Activated naive CD4-positive, alpha-beta T cell treated with anti-CD3 and anti-CD28 coated beads, Interleukin-2, amount 50 U/mL, for 16 hours (primary cell): ENCODE measurements at regions not wholly inside any gene's neighbourhood (a gene's known extent, or its start where the extent isn't known, plus 50 kb on each side); places are given as distances from the start of the nearest gene placed in this dataset.

Experiments used
- DNase-seq: peaks from one replicate; pipeline ENCODE4 v3.0.0-alpha.2; 2020

- no peak for DNase-seq
Observed at GRCh38 chr15:55017635-55018034, 179.1 kb downstream of the RSL24D1 start.

- DNase-seq, result no peak
Observed at GRCh38 chr15:55016225-55016624, 180.5 kb downstream of the RSL24D1 start.

DNA sequence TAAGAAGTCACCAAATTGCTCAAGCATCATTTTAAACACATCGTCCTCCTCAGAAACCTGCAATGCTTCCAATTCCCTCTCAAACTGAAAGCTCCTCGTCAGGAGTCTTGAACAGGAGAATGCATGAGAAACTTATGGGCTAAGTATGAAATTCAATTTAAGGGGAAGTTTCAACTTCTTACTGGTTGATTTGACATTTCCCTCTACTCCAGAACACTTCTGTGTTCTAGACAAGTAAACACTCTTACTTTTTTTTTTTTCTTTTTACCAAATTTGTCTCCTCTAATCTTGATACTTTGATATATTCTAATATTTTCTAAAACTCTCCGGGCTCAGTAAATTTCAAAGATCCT is 181.7 kb downstream of the RSL24D1 start:
- no peak for DNase-seq

DNA sequence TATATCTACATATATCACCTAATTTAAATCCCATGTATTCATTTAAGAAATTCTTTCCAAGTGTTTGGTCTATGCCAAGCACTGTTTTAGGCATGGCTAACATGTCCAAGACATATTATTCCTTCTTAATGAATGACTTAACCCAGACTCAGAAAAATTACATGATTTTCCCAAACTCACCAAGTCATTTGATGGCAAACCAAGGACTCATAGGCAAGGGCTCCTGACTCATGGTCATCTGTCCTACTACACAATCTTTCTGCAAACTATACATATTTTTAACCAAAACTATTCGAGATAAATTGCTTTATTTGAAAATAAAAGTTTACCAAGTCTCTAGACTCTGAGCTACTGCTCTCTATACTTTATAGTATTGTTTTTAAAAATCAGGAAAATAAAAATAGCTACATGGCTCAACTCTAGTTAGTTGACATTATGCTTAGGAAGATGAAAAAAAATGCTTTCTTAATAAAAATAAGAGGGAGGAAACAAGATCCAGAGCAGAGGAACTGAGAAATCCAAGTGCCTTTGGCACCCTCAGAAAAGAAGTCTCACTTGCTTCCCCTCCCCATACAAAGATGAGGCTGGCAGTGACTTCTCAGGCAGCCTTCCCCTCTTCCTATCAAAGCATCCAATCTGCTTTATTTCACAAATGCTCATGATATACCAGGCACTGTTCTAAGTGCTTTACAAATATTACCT is 182.2 kb downstream of the RSL24D1 start:
- no peak for DNase-seq

- no peak for DNase-seq
Observed at GRCh38 chr15:55008421-55008820, 188.3 kb downstream of the RSL24D1 start.

DNA sequence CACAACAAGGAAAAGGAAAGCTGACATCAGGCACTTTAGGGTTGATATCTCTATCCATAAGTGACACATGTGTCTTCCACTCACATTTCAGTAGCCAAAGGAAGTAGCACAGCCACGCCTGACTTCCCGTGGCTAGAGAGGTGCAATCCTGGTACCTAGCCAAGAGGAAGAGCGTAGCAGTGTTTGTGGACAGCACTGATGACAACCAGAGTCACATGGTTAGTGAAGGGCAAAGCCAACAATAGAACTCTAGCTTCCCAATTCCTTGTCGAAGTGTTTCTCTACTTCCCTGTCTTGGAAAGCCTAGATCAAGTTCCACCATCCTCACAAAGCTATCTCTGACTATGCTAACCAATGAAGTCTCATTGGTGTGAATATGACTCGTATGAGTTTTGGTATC is 189.2 kb downstream of the RSL24D1 start:
- no peak for DNase-seq

GRCh38 chr15:55005679-55006078 is 191.1 kb downstream of the RSL24D1 start:
- no peak for DNase-seq

DNA sequence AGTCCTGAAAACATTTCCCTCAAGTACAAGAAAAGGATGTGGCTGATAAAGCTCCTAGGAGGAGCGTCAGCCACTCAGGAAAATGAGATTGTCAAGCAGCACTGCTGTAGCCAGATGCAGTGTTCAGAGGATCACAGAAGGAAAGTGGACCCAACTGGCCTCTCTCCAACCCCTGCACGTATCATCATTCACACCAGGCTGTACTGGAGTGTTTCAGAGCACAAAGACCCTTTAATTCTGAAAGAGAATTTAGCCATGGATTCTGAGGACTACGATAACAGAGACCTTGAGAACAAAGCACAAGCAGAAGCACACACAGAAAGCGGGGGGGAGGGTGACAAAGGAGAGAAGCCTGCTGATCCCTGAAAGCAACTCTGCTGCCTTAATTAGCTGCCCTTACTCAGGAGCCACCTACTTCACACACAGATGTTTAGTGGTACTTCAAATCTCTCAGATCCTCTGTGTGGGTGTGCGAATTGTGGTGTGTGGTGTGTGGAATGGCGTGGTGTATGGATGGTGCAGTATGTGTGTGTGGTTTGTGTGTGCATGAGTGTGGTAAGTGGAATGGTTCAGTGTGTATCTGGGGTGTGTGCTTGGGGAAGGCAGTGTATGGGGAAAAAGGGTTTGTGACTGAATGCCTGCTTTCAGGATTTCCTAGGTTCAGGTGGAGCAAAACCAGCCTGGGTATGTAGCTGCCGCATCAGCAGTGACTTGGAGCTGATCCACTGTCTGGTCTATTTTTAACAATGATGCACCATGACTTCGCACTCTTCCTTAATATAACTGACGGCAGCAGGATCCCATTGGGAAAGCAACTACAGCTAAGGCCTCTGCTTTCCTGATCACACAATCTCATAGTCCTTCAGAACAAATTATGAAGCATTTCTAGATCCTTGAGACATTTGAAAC is 192.5 kb downstream of the RSL24D1 start:
- DNase-seq, result no peak

DNA sequence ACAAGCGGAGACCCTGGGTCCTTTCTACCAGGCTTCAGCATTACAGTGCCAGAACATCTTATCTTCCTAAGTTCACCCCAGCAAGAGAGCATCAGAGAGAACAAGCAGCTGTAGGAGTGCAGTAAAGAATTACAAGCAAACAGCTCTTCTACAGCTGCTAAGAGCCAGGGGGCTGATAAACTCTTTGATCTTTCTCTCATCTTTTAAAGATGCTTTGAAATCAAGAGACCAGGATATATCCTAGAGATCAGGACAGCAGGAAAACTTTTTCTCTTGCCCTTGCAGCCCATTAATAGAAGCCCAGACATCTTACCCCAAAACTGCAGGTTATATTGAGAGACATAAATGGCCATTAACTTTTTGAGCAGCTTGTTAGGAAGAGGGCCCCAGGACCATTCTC is 198.1 kb downstream of the RSL24D1 start:
- DNase-seq, result no peak

GRCh38 chr15:54990793-54991192 is 205.9 kb downstream of the RSL24D1 start:
- no peak for DNase-seq

DNA sequence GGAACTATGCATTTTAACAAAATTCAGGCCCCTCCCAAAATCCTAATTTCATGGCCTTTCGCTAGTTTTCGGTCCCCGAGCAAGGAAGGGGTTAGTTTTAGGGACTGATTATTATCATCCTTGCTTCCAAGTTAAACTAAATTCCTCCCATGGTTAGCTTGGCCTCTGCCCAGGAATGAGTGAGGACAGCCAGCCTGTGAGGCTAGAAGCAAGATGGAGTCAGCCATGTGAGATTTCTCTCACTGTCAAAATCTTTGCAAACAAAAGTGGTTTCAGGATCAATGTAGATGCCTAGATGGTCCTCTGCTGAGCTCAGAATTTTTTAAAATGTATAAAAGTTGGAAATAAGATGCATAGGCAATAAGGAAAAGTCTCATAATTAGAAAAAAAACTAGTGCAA is 208.9 kb downstream of the RSL24D1 start:
- DNase-seq, result no peak

GRCh38 chr15:54979964-54980363 is 216.8 kb downstream of the RSL24D1 start:
- DNase-seq, result no peak

DNA sequence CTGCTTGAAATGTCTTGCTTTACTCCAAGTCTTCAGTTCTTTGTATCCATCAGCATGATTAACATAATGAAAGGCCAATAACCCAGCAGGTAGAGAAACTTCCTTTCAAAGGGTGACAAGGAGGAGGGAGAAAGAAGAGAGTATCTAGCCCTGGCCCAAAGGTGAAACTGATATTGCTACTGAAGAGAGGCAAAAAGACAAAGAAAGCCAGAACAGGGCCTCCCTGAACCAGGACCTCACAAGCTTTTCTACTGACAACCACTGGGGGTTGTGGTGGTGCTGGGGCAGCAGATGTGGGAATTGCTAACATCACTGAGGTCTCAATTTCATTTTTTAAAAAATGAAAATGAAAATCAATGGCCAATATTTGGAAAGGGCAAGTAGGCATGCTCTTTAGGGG is 234.1 kb downstream of the RSL24D1 start:
- DNase-seq, result no peak

- DNase-seq, result no peak
Observed at GRCh38 chr15:54960266-54960665, 236.5 kb downstream of the RSL24D1 start.

- DNase-seq, result no peak
Observed at GRCh38 chr15:54941417-54941816, 255.3 kb downstream of the RSL24D1 start.

GRCh38 chr15:54917312-54917711 is 279.4 kb downstream of the RSL24D1 start:
- DNase-seq, result no peak

DNA sequence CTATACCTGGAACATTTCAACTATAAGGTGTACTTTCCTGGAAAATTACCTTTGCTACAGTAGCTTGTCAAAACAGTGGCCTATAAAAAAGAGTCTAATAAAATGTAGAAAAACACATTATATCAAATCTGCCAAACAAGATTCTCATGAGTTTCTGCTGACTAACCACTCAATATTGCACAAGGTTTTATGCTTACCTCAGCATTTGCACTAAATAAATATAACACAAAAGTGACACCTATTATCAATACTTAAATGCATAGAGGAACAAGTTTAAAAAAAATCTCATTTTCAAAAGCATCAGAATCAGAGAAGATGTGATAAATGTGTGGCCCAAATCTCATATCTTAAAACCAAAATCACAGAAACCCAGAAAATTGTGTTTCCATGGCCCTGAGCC is 281.4 kb downstream of the RSL24D1 start:
- DNase-seq, result no peak

GRCh38 chr15:54884312-54884711 is 312.4 kb downstream of the RSL24D1 start:
- DNase-seq, result no peak

DNA sequence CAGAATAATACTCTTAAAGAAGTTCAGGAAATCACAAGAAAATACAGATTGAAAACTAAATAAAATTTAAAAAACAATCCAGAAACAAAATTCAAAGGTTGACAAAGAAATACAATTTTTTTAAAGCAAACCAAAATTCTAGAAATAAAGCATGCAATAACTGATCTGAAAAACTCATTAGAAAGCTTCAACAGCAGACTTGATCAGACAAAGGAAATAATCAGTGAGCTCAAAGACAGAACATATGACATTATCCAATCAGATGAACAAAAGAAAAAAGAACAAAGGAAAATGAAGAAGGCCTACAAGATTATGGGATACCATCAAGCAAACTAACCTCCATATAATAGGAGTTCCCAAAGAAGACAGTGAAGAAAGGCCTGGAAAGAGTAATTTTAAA is 336.8 kb downstream of the RSL24D1 start:
- DNase-seq, result no peak

DNA sequence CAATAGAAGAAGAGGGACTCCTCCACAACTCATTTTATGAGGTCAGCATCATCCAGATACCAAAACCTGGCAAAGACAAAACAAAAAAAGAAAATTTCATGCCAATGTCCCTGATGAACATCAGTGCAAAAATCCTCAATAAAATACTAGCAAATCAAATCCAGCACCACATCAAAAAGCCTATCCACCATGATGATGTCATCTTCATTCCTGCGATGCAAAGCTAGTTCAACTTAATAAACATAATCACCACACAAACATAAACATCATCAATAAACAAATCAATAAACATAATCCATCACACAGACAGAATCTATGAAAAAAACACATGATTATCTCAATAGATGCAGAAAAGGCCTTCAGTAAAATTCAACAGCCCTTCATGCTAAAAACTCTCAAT is 342.1 kb downstream of the RSL24D1 start:
- DNase-seq, result no peak

- DNase-seq, result no peak
Observed at GRCh38 chr15:54850101-54850500, 346.6 kb downstream of the RSL24D1 start.

DNA sequence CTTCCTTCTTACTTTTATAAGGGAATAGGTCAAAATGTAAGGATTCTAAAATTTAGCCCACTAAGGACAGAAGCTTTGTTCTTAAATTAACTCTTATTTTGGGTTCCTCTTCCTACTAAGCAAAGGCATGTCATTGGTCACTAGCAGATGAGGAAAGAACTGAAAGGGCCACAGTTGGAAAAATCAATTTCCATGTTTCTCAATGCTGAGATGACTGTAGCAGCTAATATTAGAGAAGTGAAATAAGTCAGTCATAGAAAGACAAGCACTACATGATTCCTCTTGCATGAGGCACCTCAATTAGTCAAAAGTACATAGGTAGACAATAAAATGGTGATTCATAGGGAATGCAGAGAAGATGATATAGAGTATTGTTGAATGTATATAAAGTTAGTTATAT is 353.7 kb downstream of the RSL24D1 start:
- DNase-seq, result no peak

GRCh38 chr15:54841701-54842305 is 354.9 kb downstream of the RSL24D1 start:
- DNase-seq, result no peak
